ENCODE measurements at regions not wholly inside any gene's neighbourhood (a gene's known extent, or its start where the extent isn't known, plus 50 kb on each side); places are given as distances from the start of the nearest gene placed in this dataset.
A peak's percentile ranks its signal among the peaks of the same experiment; 100 is the strongest.

DNA sequence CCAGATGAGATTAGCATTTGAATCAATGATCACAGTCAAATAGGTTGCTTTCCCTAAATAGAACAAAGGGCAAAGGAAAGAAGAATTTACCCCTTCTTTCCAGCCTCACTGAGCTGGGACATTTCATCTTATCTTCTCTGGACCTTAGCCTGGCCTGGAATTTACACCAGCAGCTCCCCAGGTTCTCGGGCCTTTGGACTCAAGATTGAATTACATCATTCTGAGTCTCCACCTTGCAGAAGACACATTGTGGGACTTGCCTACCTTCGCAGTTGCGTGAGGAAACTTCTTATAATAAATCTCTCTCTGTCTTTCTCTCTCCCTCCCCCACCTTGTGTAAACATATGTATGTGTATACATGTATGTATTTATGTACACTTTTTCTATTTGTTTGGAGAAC is 732.4 kb downstream of the IPMK start:
- H2BK120ac ChIP-seq (ENCODE audit: low read depth, low read length) = no peak overlapping the region
- H3K27me3 ChIP-seq (ENCODE audit: control insufficient read depth in 3 of 3, insufficient read depth in 3 of 3, low read depth in 1 of 3, low read length in 3 of 3) = no peaks in the 10 kb centered on the region
- no peak overlapping the region for H3K23ac ChIP-seq (ENCODE audit: low read depth, low read length, poor library complexity)
- H3K4me3 ChIP-seq (ENCODE audit: low read length in 2 of 2) = no peak overlapping the region
- H3K4me2 ChIP-seq (ENCODE audit: insufficient read depth, low read length, poor library complexity, severe bottlenecking) = no peak overlapping the region
- no peak overlapping the region for H3K27ac ChIP-seq (replicated peaks; ENCODE audit: low read length)
- H2AK5ac ChIP-seq (ENCODE audit: low read depth, low read length) = no peak overlapping the region
- no peak overlapping the region for H2BK5ac ChIP-seq (ENCODE audit: low read length)
- no peaks in the 10 kb centered on the region for H3K79me1 ChIP-seq (ENCODE audit: low read depth, low read length)
- no peaks in the 10 kb centered on the region for H3K36me3 ChIP-seq (replicated peaks in 1 of 2; ENCODE audit: control insufficient read depth in 2 of 2, insufficient read depth in 2 of 2, low read length in 2 of 2)
- no peaks in the 10 kb centered on the region for H3K9me3 ChIP-seq (replicated peaks in 1 of 2; ENCODE audit: control insufficient read depth in 2 of 2, insufficient read depth in 1 of 2, low read depth in 1 of 2, low read length in 2 of 2)
- no CpG with 5 or more reads among the region's 3 CpGs for WGBS, 2 donors (ENCODE audit: extremely low coverage in 2 of 2, insufficient read length in 2 of 2, insufficient replicate concordance in 1 of 2)
- H4K8ac ChIP-seq (ENCODE audit: low read depth, low read length) = no peak overlapping the region
- H2AFZ ChIP-seq (ENCODE audit: low read length) = no peak overlapping the region
- no peak overlapping the region for H3K14ac ChIP-seq (ENCODE audit: low read length)
- no peaks in the 10 kb centered on the region for H3K4me1 ChIP-seq (ENCODE audit: control insufficient read depth in 2 of 2, insufficient read depth in 1 of 2, low read depth in 1 of 2, low read length in 2 of 2)
- no peak overlapping the region for H2BK12ac ChIP-seq (ENCODE audit: low read length)
- DNase-seq (ENCODE audit: low spot score) = no peak
- H3K9ac ChIP-seq (ENCODE audit: low read depth, low read length, poor library complexity) = no peak overlapping the region
- H2BK15ac ChIP-seq (ENCODE audit: low read length) = no peak overlapping the region
- H3K4ac ChIP-seq (ENCODE audit: low read length) = no peak overlapping the region
- H3K18ac ChIP-seq (ENCODE audit: low read length) = no peak overlapping the region
- H4K91ac ChIP-seq (ENCODE audit: low read depth, low read length, poor library complexity) = no peak overlapping the region

DNA sequence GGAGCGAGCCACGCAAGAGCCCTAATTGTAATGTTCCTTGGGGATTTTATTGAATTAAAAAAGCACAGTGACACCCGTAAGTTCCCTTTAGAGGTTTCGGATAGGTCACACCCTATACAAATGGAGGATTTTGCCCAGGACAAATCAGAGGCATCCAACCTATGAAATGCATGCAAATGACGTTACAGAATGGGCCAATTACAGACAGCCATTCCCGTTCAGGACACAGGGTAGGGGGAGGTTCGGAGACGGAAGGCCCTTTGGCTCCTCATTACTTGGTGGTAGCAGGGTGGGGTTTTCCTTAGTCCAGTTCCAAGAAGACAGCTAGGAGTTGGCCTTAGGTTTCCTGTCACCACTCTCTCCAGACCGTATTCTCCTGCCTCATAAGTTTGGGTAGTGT is 754.1 kb downstream of the IPMK start:
- no peak overlapping the region for H2BK15ac ChIP-seq (ENCODE audit: low read length)
- H3K27me3 ChIP-seq (ENCODE audit: control insufficient read depth in 3 of 3, insufficient read depth in 3 of 3, low read depth in 1 of 3, low read length in 3 of 3) = no peaks in the 10 kb centered on the region
- H3K79me1 ChIP-seq (ENCODE audit: low read depth, low read length) = no peaks in the 10 kb centered on the region
- H4K91ac ChIP-seq (ENCODE audit: low read depth, low read length, poor library complexity) = no peak overlapping the region
- no peaks in the 10 kb centered on the region for H3K4me1 ChIP-seq (ENCODE audit: control insufficient read depth in 2 of 2, insufficient read depth in 1 of 2, low read depth in 1 of 2, low read length in 2 of 2)
- H3K4me2 ChIP-seq (ENCODE audit: insufficient read depth, low read length, poor library complexity, severe bottlenecking) = no peak overlapping the region
- H3K14ac ChIP-seq (ENCODE audit: low read length) = no peak overlapping the region
- H2BK5ac ChIP-seq (ENCODE audit: low read length) = no peak overlapping the region
- no peak overlapping the region for H3K4ac ChIP-seq (ENCODE audit: low read length)
- no CpG with 5 or more reads among the region's 9 CpGs for WGBS, 2 donors (ENCODE audit: extremely low coverage in 2 of 2, insufficient read length in 2 of 2, insufficient replicate concordance in 1 of 2)
- H2BK12ac ChIP-seq (ENCODE audit: low read length) = no peak overlapping the region
- no peak overlapping the region for H3K27ac ChIP-seq (replicated peaks; ENCODE audit: low read length)
- H3K4me3 ChIP-seq (ENCODE audit: low read length in 2 of 2) = no peak overlapping the region
- H3K9me3 ChIP-seq (replicated peaks in 1 of 2; ENCODE audit: control insufficient read depth in 2 of 2, insufficient read depth in 1 of 2, low read depth in 1 of 2, low read length in 2 of 2) = no peaks in the 10 kb centered on the region
- H3K9ac ChIP-seq (ENCODE audit: low read depth, low read length, poor library complexity) = no peak overlapping the region
- no peak overlapping the region for H3K23ac ChIP-seq (ENCODE audit: low read depth, low read length, poor library complexity)
- DNase-seq (ENCODE audit: low spot score) = no peak
- no peak overlapping the region for H2AK5ac ChIP-seq (ENCODE audit: low read depth, low read length)
- no peak overlapping the region for H4K8ac ChIP-seq (ENCODE audit: low read depth, low read length)
- no peak overlapping the region for H2BK120ac ChIP-seq (ENCODE audit: low read depth, low read length)
- no peak overlapping the region for H2AFZ ChIP-seq (ENCODE audit: low read length)
- H3K18ac ChIP-seq (ENCODE audit: low read length) = no peak overlapping the region
- no peaks in the 10 kb centered on the region for H3K36me3 ChIP-seq (replicated peaks in 1 of 2; ENCODE audit: control insufficient read depth in 2 of 2, insufficient read depth in 2 of 2, low read length in 2 of 2)

DNA sequence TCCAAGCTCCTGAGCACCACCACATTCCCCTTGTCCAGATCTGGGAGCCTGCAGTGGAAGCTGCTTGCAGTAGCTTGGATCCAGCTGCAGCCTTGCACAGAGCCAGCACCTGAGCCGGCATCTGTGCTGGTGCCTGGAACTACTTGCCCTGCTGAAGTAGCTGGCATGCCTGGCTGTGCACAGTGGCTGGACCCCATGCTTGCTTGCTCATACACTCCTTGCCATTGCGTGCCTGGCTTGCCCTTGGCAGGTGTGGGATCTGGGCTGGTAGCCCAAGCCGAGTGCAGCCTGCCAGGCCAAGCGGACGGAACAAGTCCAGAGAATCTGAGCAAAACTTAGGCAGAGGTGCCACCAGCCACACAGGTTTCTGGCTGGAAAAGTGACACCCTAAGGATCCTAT is 759.9 kb downstream of the IPMK start:
- Histone ChIP-seq H3K4me1 (ENCODE audit: control insufficient read depth in 2 of 2, insufficient read depth in 1 of 2, low read depth in 1 of 2, low read length in 2 of 2) (no peaks in the 10 kb centered on the region), H2AK5ac (ENCODE audit: low read depth, low read length) (no peak overlapping the region), H3K23ac (ENCODE audit: low read depth, low read length, poor library complexity) (peak overlapping the region; percentile 65), H3K27me3 (ENCODE audit: control insufficient read depth in 3 of 3, insufficient read depth in 3 of 3, low read depth in 1 of 3, low read length in 3 of 3) (no peaks in the 10 kb centered on the region), H3K36me3 (replicated peaks in 1 of 2; ENCODE audit: control insufficient read depth in 2 of 2, insufficient read depth in 2 of 2, low read length in 2 of 2) (no peaks in the 10 kb centered on the region), H3K79me1 (ENCODE audit: low read depth, low read length) (peaks cover 2% of the 10 kb centered on the region), H3K14ac (ENCODE audit: low read length) (no peak overlapping the region), H3K4me2 (ENCODE audit: insufficient read depth, low read length, poor library complexity, severe bottlenecking) (no peak overlapping the region), H4K8ac (ENCODE audit: low read depth, low read length) (no peak overlapping the region), H2BK15ac (ENCODE audit: low read length) (no peak overlapping the region), H3K27ac (replicated peaks; ENCODE audit: low read length) (no peak overlapping the region), H2AFZ (ENCODE audit: low read length) (no peak overlapping the region), H3K18ac (ENCODE audit: low read length) (peak overlapping the region; percentile 76), H3K4me3 (ENCODE audit: low read length in 2 of 2) (no peak overlapping the region), H2BK5ac (ENCODE audit: low read length) (no peak overlapping the region), H3K9ac (ENCODE audit: low read depth, low read length, poor library complexity) (peak overlapping the region; percentile 21), H3K9me3 (replicated peaks in 1 of 2; ENCODE audit: control insufficient read depth in 2 of 2, insufficient read depth in 1 of 2, low read depth in 1 of 2, low read length in 2 of 2) (peaks cover 0 to 4% of the 10 kb centered on the region in 2 donors), H3K4ac (ENCODE audit: low read length) (no peak overlapping the region), H4K91ac (ENCODE audit: low read depth, low read length, poor library complexity) (no peak overlapping the region), H2BK12ac (ENCODE audit: low read length) (peak overlapping the region; percentile 30), H2BK120ac (ENCODE audit: low read depth, low read length) (no peak overlapping the region)
- DNase-seq (ENCODE audit: low spot score) = no peak
- no CpG with 5 or more reads among the region's 5 CpGs for WGBS, 2 donors (ENCODE audit: extremely low coverage in 2 of 2, insufficient read length in 2 of 2, insufficient replicate concordance in 1 of 2)

DNA sequence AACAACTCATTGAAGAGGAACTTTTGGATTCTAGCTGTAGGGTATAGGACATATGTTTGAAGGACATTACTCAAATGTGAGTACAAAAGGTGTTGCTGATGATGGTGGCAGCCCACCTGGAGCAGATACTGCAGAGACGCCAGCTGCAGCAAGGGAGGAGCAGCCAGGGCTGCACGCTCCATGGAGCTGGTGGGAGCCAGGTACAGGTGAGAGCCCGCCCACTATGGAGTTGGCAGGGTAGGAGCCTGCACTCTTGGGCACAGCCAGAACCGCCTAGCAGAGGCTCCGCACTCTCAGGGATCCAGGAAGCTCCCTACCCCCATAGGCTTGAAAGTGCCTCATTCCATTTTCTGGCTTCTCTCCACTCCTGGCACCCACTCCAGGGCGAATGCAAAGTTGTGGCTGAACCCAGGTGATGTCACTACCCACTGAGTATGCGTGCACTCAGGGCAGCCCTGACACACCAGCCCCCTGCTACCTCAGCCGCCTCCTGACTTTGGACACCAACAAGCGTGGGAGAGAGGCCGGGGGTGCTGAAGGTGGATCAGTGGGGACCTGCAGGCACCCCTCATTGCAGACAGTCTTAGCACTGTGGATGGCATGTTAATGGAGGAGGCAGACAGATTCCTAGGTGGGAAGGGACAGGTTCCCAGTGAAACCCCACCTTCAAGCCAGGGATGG is 761.1 kb downstream of the IPMK start:
- no peak overlapping the region for H3K4me3 ChIP-seq (ENCODE audit: low read length in 2 of 2)
- no peaks in the 10 kb centered on the region for H3K4me1 ChIP-seq (ENCODE audit: control insufficient read depth in 2 of 2, insufficient read depth in 1 of 2, low read depth in 1 of 2, low read length in 2 of 2)
- H3K4ac ChIP-seq (ENCODE audit: low read length) = no peak overlapping the region
- no peak overlapping the region for H3K9ac ChIP-seq (ENCODE audit: low read depth, low read length, poor library complexity)
- H3K9me3 ChIP-seq (replicated peaks in 1 of 2; ENCODE audit: control insufficient read depth in 2 of 2, insufficient read depth in 1 of 2, low read depth in 1 of 2, low read length in 2 of 2) = peaks cover 0 to 4% of the 10 kb centered on the region in 2 donors
- no peak overlapping the region for H4K8ac ChIP-seq (ENCODE audit: low read depth, low read length)
- no CpG with 5 or more reads among the region's 10 CpGs for WGBS, 2 donors (ENCODE audit: extremely low coverage in 2 of 2, insufficient read length in 2 of 2, insufficient replicate concordance in 1 of 2)
- peak overlapping the region; percentile 82 for H3K14ac ChIP-seq (ENCODE audit: low read length)
- H2BK15ac ChIP-seq (ENCODE audit: low read length) = no peak overlapping the region
- H4K91ac ChIP-seq (ENCODE audit: low read depth, low read length, poor library complexity) = no peak overlapping the region
- H3K27ac ChIP-seq (replicated peaks; ENCODE audit: low read length) = no peak overlapping the region
- no peak overlapping the region for H2AFZ ChIP-seq (ENCODE audit: low read length)
- H3K23ac ChIP-seq (ENCODE audit: low read depth, low read length, poor library complexity) = no peak overlapping the region
- H3K79me1 ChIP-seq (ENCODE audit: low read depth, low read length) = peaks cover 2% of the 10 kb centered on the region
- no peak overlapping the region for H2BK5ac ChIP-seq (ENCODE audit: low read length)
- no peaks in the 10 kb centered on the region for H3K36me3 ChIP-seq (replicated peaks in 1 of 2; ENCODE audit: control insufficient read depth in 2 of 2, insufficient read depth in 2 of 2, low read length in 2 of 2)
- H3K18ac ChIP-seq (ENCODE audit: low read length) = peak overlapping the region; percentile 38
- no peak overlapping the region for H2AK5ac ChIP-seq (ENCODE audit: low read depth, low read length)
- no peak overlapping the region for H3K4me2 ChIP-seq (ENCODE audit: insufficient read depth, low read length, poor library complexity, severe bottlenecking)
- H2BK12ac ChIP-seq (ENCODE audit: low read length) = no peak overlapping the region
- H3K27me3 ChIP-seq (ENCODE audit: control insufficient read depth in 3 of 3, insufficient read depth in 3 of 3, low read depth in 1 of 3, low read length in 3 of 3) = no peaks in the 10 kb centered on the region
- no peak overlapping the region for H2BK120ac ChIP-seq (ENCODE audit: low read depth, low read length)
- no peak for DNase-seq (ENCODE audit: low spot score)
